ENCODE measurements at regions not wholly inside any gene's neighbourhood (a gene's known extent, or its start where the extent isn't known, plus 50 kb on each side); places are given as distances from the start of the nearest gene placed in this dataset.

DNA sequence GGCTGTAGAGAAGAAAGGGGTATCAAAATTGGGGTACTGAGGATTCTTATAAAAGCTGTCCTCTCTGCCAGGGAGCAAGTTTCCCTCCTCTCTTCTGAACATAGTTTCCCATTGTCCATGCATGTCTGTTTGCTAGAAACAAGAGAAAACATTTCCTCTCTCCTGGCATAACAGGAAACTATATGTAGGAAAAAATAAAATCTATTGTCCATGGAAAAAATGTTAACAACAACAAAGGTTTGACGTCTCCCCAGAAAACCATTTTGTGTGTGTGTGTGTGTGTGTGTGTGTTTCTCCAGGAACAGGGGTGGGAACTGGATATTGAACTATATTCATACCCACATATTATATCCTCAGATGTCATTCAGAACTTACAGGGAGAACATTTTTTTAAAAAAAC lies 107.2 kb downstream of the GASK1B start:
- no peaks in the 10 kb centered on the region for H3K36me3 ChIP-seq
- WGBS, 5 donors: 67 to 90% (median 80%) methylated on average over 1 of the region's 1 CpG
- no peak overlapping the region for H3K27ac ChIP-seq
- DNase-seq: no peak
- no peaks in the 10 kb centered on the region for H3K9me3 ChIP-seq
- TF ChIP-seq POLR2A (IDR thresholded peaks at IDR 0.05) (no peak), POLR2AphosphoS5 (IDR thresholded peaks at IDR 0.05) (no peak)
- TF ChIP-seq, protein P1, sequence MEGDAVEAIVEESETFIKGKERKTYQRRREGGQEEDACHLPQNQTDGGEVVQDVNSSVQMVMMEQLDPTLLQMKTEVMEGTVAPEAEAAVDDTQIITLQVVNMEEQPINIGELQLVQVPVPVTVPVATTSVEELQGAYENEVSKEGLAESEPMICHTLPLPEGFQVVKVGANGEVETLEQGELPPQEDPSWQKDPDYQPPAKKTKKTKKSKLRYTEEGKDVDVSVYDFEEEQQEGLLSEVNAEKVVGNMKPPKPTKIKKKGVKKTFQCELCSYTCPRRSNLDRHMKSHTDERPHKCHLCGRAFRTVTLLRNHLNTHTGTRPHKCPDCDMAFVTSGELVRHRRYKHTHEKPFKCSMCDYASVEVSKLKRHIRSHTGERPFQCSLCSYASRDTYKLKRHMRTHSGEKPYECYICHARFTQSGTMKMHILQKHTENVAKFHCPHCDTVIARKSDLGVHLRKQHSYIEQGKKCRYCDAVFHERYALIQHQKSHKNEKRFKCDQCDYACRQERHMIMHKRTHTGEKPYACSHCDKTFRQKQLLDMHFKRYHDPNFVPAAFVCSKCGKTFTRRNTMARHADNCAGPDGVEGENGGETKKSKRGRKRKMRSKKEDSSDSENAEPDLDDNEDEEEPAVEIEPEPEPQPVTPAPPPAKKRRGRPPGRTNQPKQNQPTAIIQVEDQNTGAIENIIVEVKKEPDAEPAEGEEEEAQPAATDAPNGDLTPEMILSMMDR (IDR thresholded peaks at IDR 0.05 in 8 of 11, conservative IDR thresholded peaks at IDR 0.05 in 3 of 11): no peak
- no peaks in the 10 kb centered on the region for H3K4me1 ChIP-seq
- H3K4me3 ChIP-seq: no peak overlapping the region
- intact Hi-C loops (cut with DNase I; ENCODE audit: low total_unique reads): no loop called here
- H3K27me3 ChIP-seq (replicated peaks in 1 of 7): no peaks in the 10 kb centered on the region

DNA sequence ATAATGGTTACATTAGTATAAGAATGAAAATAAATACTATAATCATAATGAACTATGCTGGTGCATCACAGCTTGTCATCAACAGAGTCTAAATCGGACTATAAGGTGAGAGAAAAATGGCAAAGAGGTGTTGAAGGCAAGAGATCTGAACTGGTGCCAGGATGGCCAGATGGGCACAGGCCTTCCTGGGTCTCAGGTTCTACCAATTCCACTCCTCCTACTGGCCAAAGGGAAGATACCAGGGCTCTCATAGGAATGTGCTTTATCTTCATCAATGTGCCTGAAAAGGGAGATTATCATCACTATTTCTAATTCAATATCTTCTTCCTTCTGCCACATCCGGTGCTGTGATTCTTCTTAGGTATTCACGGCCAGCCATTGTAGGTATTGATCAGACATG lies 107.6 kb downstream of the GASK1B start:
- WGBS, 5 donors: 57 to 82% (median 62%) methylated on average over 3 of the region's 3 CpGs
- H3K4me3 ChIP-seq: no peak overlapping the region
- H3K4me1 ChIP-seq: no peaks in the 10 kb centered on the region
- H3K27me3 ChIP-seq (replicated peaks in 1 of 7): no peaks in the 10 kb centered on the region
- no peak for DNase-seq
- H3K9me3 ChIP-seq: no peaks in the 10 kb centered on the region
- H3K27ac ChIP-seq: no peak overlapping the region
- intact Hi-C loops (cut with DNase I; ENCODE audit: low total_unique reads): no loop called here
- no peaks in the 10 kb centered on the region for H3K36me3 ChIP-seq
- no peak for TF ChIP-seq POLR2A (IDR thresholded peaks at IDR 0.05)

DNA sequence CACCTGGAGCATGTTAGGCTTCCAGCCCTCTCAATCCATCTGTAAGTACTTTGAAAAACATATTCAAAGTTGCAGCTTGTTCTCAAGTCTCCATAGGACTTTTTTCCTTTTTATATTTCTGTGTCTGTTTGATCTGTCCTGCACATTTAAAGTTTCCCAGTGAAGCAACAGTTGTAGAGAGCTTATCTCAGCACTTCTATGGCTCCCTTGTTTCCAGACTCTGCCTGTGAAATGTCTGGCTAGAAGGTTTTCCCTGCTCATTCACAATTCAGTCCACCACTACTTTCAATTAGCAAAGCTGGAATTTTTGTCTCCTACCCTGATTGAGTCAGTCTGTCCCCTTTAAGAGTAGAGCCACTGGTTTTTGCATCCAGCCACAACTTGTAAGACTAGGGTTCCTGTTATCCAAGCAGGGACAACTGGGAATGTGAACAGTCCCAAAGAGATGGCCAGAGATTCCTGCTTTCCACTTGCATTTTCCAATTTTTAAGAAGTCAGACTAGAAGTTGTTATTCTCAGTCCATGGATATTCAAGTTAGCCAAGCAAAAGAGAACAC lies 116.1 kb downstream of the GASK1B start:
- Histone ChIP-seq H3K4me3 (no peak overlapping the region), H3K4me1 (no peaks in the 10 kb centered on the region), H3K9me3 (no peaks in the 10 kb centered on the region), H3K27me3 (replicated peaks in 1 of 7) (no peaks in the 10 kb centered on the region), H3K36me3 (no peaks in the 10 kb centered on the region), H3K27ac (no peak overlapping the region)
- TF ChIP-seq POLR2A (IDR thresholded peaks at IDR 0.05): no peak
- TF ChIP-seq POLR2AphosphoS5 (IDR thresholded peaks at IDR 0.05): no peak
- TF ChIP-seq, protein P1 (IDR thresholded peaks at IDR 0.05 in 8 of 11, conservative IDR thresholded peaks at IDR 0.05 in 3 of 11): no peak
- no peak for DNase-seq
- intact Hi-C loops (cut with DNase I; ENCODE audit: low total_unique reads): no loop called here

DNA sequence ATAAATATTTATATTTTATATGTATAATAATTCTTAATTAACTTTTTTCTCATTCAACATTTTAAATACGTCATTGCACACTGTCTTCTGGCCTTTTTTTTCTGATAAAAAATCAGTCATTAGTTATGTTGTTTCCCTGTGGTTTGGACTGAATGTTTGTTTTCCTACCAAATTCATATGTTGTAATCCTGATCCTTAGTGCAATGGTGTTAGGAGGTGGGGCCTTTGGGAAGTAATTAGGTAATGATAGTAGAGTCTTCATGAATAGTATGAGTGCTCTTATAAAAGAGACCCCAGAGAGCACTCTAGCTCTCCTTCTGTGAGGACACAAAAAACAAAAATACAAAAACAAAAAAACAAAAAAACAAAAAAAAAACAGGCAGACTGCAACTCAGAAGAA lies 117.2 kb downstream of the GASK1B start:
- H3K27me3 ChIP-seq (replicated peaks in 1 of 7): no peaks in the 10 kb centered on the region
- H3K36me3 ChIP-seq: no peaks in the 10 kb centered on the region
- H3K9me3 ChIP-seq: no peaks in the 10 kb centered on the region
- DNase-seq: no peak
- H3K4me3 ChIP-seq: no peak overlapping the region
- TF ChIP-seq POLR2A (IDR thresholded peaks at IDR 0.05) (no peak), POLR2AphosphoS5 (IDR thresholded peaks at IDR 0.05) (no peak)
- TF ChIP-seq, protein P1 (IDR thresholded peaks at IDR 0.05 in 8 of 11, conservative IDR thresholded peaks at IDR 0.05 in 3 of 11): no peak
- intact Hi-C loops (cut with DNase I; ENCODE audit: low total_unique reads): no loop called here
- WGBS, 5 donors: 91 to 98% (median 93%) methylated on average over 1 of the region's 1 CpG
- no peak overlapping the region for H3K27ac ChIP-seq
- H3K4me1 ChIP-seq: no peaks in the 10 kb centered on the region

DNA sequence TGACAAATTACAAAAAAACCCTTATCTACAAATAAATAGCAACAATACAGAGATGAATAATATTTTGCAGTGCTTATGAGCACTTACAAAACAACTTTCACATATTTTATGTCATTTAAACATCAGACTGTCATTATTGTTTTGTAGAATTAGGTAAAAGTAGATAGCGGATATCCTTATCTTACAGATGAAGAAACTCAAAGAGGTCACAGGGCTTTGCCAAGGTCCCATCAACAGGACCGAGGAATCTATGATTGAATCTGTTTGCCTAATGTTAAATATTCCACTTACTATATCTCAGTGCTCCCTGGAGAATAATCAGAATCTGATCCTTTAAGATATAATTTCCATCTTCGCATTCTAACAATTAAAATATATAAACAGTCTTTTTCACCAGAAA lies 119.0 kb downstream of the GASK1B start:
- H3K9me3 ChIP-seq: no peaks in the 10 kb centered on the region
- intact Hi-C loops (cut with DNase I; ENCODE audit: low total_unique reads): no loop called here
- H3K27ac ChIP-seq: no peak overlapping the region
- 79 to 94% (median 89%) methylated on average over 3 of the region's 3 CpGs for WGBS, 5 donors
- TF ChIP-seq POLR2A (IDR thresholded peaks at IDR 0.05) (no peak), POLR2AphosphoS5 (IDR thresholded peaks at IDR 0.05) (no peak)
- H3K4me1 ChIP-seq: no peaks in the 10 kb centered on the region
- H3K4me3 ChIP-seq: no peak overlapping the region
- H3K27me3 ChIP-seq (replicated peaks in 1 of 7): no peaks in the 10 kb centered on the region
- DNase-seq: no peak
- H3K36me3 ChIP-seq: no peaks in the 10 kb centered on the region

Data from spleen (tissue), 11 donors.